Calu3 (cell line): ENCODE measurements at regions not wholly inside any gene's neighbourhood (a gene's known extent, or its start where the extent isn't known, plus 50 kb on each side); places are given as distances from the start of the nearest gene placed in this dataset.
"Not testable (repeated sequence)": the region's sequence is repeated elsewhere in the genome, so short reads cannot be mapped to it uniquely, and the experiment has no call there.

Source experiments
- BruUV-seq: library from RNA; stranded (reverse); fragments of 400-500 nt; replicated peaks from 2 replicates; lab custom pipeline; 2021; lab: Mats Ljungman, UMichigan
- CTCF ChIA-PET: fragments of 300-600 bp; sonication (Branson Sonifier 250); formaldehyde crosslinking; loops from one replicate; lab custom pipeline; 2022; ENCODE audit warnings: antibody characterized with exemption; lab: Charles Lee
- DNase-seq: peaks from one replicate; pipeline ENCODE4 v3.0.0; 2022
- H3K27ac Mint-ChIP-seq: one replicate; pipeline ENCODE4 v1.8.0; 2022; ENCODE audit warnings: mixed read lengths; ENCODE audit not compliant: unreplicated experiment
- H3K27me3 Mint-ChIP-seq: one replicate; pipeline ENCODE4 v1.8.0; 2022; ENCODE audit warnings: mixed read lengths; ENCODE audit not compliant: unreplicated experiment
- H3K36me3 Mint-ChIP-seq: one replicate; pipeline ENCODE4 v1.8.0; 2022; ENCODE audit warnings: mild to moderate bottlenecking, moderate library complexity, mixed read lengths; ENCODE audit not compliant: insufficient read depth, unreplicated experiment
- H3K4me1 Mint-ChIP-seq: one replicate; pipeline ENCODE4 v1.8.0; 2022; ENCODE audit warnings: mild to moderate bottlenecking, low read depth, mixed read lengths; ENCODE audit not compliant: unreplicated experiment
- H3K4me3 Mint-ChIP-seq: one replicate; pipeline ENCODE4 v1.8.0; 2022; ENCODE audit warnings: mild to moderate bottlenecking, low read depth, moderate library complexity, mixed read lengths; ENCODE audit not compliant: unreplicated experiment
- H3K9me3 Mint-ChIP-seq: one replicate; pipeline ENCODE4 v1.8.0; 2022; ENCODE audit warnings: low read depth, mixed read lengths; ENCODE audit not compliant: unreplicated experiment
- intact Hi-C: fragments of 100-400 bp; cut with micrococcal nuclease; formaldehyde crosslinking; loops from one replicate; pipeline ENCODE4 v1.10.0; 2022; ENCODE audit not compliant: unreplicated experiment

DNA sequence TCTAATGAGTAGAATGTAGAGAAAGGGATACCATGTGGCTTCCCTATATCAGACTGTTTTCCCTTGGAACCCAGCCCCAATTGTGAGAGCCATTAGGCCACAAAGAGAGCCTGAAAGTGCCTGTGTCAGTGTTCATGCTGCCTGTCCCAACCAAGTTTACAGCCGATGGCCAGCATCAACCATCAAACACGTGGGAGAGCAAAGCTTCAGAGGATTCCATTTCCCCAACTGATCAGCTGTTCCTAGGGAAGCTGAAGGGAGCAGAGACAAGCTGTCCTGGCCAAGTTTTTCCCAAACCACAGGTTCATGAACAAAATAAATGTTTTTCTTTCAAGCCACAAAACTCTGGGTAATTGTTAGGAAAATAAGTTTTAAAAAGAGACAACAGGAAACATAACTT, 589.0 kb upstream of the DEFB115 start:
- H3K27ac Mint-ChIP-seq, H3K36me3 Mint-ChIP-seq, H3K4me3 Mint-ChIP-seq, H3K9me3 Mint-ChIP-seq, CTCF ChIA-PET, intact Hi-C loops, H3K4me1 Mint-ChIP-seq, BruUV-seq, H3K27me3 Mint-ChIP-seq, DNase-seq: not testable (repeated sequence)

- BruUV-seq, H3K36me3 Mint-ChIP-seq, H3K4me1 Mint-ChIP-seq, DNase-seq, H3K27me3 Mint-ChIP-seq, CTCF ChIA-PET, H3K9me3 Mint-ChIP-seq, intact Hi-C loops, H3K27ac Mint-ChIP-seq, H3K4me3 Mint-ChIP-seq: not testable (repeated sequence)
Measured at GRCh38 chr20:30669330-30670029, 588.0 kb upstream of the DEFB115 start.

DNA sequence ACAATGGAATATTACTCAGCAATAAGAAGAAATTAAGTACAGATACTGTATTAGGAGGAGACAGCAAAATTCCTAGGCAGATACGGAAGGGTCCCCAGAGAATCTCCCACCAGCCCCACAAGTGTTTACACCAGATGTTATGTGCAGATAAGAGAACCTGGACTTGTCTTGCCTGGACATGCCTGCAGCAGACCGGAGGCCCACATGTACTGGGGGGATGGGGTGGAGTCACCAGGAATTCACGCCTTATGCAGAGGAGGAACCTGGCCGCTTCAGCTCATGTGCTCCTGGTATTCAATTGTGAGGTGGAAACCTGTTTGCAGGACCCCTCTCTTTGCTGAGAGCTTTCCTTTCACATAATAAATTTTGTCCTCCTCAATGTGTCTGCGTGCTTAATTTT, 586.3 kb upstream of the DEFB115 start:
- BruUV-seq, intact Hi-C loops, H3K9me3 Mint-ChIP-seq, H3K36me3 Mint-ChIP-seq, CTCF ChIA-PET, H3K27me3 Mint-ChIP-seq, H3K4me3 Mint-ChIP-seq, H3K27ac Mint-ChIP-seq, H3K4me1 Mint-ChIP-seq, DNase-seq: not testable (repeated sequence)

- H3K36me3 Mint-ChIP-seq, DNase-seq, CTCF ChIA-PET, H3K4me3 Mint-ChIP-seq, H3K27me3 Mint-ChIP-seq, BruUV-seq, intact Hi-C loops, H3K9me3 Mint-ChIP-seq, H3K27ac Mint-ChIP-seq, H3K4me1 Mint-ChIP-seq: not testable (repeated sequence)
Measured at GRCh38 chr20:30675988-30676564, 581.4 kb upstream of the DEFB115 start.

- H3K9me3 Mint-ChIP-seq, BruUV-seq, DNase-seq, H3K4me3 Mint-ChIP-seq, H3K36me3 Mint-ChIP-seq, H3K27ac Mint-ChIP-seq, CTCF ChIA-PET, H3K4me1 Mint-ChIP-seq, H3K27me3 Mint-ChIP-seq, intact Hi-C loops: not testable (repeated sequence)
Measured at GRCh38 chr20:30682236-30682635, 575.2 kb upstream of the DEFB115 start.

DNA sequence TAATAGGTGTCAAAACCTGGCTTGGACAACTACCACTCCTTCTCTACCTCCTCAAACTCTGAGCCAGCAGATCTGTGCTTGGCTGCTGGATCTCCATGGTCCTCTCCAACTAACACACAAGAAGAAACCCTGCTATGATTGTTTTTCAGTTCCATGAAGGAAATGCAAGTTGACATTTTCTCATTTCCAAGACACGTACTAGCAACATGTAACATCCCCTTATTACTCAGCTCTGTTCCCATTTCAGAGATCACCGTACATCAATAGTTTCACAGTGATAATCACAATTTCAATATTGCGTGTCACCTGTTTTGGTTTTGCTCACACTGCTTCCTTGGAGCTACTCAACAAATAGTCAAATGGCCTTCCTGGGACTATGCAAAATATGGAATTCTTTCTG, 544.6 kb upstream of the DEFB115 start:
- H3K9me3 Mint-ChIP-seq, intact Hi-C loops, BruUV-seq, H3K27ac Mint-ChIP-seq, H3K4me1 Mint-ChIP-seq, H3K27me3 Mint-ChIP-seq, DNase-seq, H3K36me3 Mint-ChIP-seq, H3K4me3 Mint-ChIP-seq: not testable (repeated sequence)
- CTCF ChIA-PET = interaction anchor here (1.6 kb wide), 1 partner anchor 12 kb away, joined by 5 read pairs; no protein-coding TSS in a partner anchor

DNA sequence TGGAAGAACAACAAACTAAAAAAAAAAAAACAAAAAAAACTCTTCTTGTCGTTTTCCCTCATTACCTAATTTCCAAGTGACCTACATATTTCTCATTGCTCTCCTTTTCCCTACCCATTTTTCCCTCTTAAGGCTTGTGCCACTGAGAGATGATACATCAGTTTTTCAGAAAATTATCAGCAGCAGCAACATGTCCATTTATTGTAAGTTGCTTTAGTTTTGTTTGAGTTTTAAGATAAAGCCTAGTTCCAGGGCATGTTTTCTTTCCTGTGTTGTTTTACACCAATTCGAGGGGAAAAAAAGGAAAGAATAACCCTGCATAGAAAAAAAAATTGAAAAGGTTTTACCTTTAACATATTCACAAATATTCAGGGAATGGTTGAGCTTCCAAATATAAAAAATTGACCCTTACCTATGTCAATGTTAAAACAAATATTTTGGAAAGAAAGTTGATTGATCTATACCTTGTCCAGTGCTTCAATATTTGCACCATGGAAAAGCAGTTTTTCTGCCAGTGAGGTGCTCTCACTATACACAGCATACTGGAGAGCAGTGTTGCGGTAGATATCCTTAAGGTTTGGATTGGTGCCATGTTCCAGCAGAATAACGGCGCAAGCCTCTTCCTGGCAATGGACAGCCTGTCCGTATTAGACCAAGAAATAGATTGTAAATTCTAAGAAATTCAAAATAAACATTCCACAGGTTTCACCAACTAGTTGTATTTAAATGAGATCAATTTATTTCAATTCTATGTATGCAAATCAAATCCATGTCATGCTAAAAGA, 537.9 kb upstream of the DEFB115 start:
- DNase-seq, H3K4me3 Mint-ChIP-seq, BruUV-seq, H3K4me1 Mint-ChIP-seq, H3K27ac Mint-ChIP-seq, CTCF ChIA-PET, H3K9me3 Mint-ChIP-seq, intact Hi-C loops, H3K27me3 Mint-ChIP-seq: not testable (repeated sequence)
- peaks cover 13% of the 10 kb centered on the region for H3K36me3 Mint-ChIP-seq

DNA sequence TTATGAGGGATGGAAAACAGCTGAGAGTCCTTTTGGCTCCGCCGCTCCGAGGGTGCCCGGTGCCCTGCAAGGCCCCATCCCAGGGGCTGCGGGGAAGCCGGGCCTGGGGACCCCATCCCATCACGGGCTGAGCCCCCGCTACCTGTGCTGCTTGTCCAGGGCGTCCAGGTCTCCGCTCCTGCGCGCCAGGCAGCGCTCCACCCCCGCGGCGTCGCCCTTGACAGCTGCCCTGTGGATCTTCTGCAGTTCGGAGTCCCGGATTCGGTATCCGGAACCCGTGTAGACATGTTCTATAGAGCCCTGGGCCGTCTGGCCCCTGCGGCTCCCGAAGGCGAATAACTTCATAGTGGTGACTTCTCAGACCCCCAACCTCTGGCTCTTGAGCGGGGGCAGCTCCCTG, 534.0 kb upstream of the DEFB115 start:
- intact Hi-C loops, H3K9me3 Mint-ChIP-seq, H3K4me1 Mint-ChIP-seq, CTCF ChIA-PET, BruUV-seq, H3K27me3 Mint-ChIP-seq: not testable (repeated sequence)
- DNase-seq = peak; percentile 9
- peak overlapping the region; percentile 69 for H3K27ac Mint-ChIP-seq
- H3K4me3 Mint-ChIP-seq = peak overlapping the region; percentile 84
- H3K36me3 Mint-ChIP-seq = peaks cover 17% of the 10 kb centered on the region

- CTCF ChIA-PET = interaction anchor here (1.6 kb wide), 1 partner anchor 11 kb away, joined by 5 read pairs; no protein-coding TSS in a partner anchor
- H3K4me1 Mint-ChIP-seq, BruUV-seq, H3K27me3 Mint-ChIP-seq, intact Hi-C loops, H3K9me3 Mint-ChIP-seq: not testable (repeated sequence)
- Mint-ChIP-seq H3K27ac (peak overlapping the region; percentile 69), H3K36me3 (peaks cover 17% of the 10 kb centered on the region), H3K4me3 (peak overlapping the region; percentile 84)
- peak; percentile 83 for DNase-seq
Measured at GRCh38 chr20:30723934-30724687, 533.4 kb upstream of the DEFB115 start.
